D721Med (cell line): ENCODE measurements at regions not wholly inside any gene's neighbourhood (a gene's known extent, or its start where the extent isn't known, plus 50 kb on each side); places are given as distances from the start of the nearest gene placed in this dataset.
"Not testable (repeated sequence)": the region's sequence is repeated elsewhere in the genome, so short reads cannot be mapped to it uniquely, and the experiment has no call there.

ENCODE experiments used
- DNase-seq: peaks from one replicate; pipeline ENCODE4 v3.0.0; 2011; ENCODE audit warnings: low spot score; ENCODE audit not compliant: insufficient read length
- FAIRE-seq: peaks from 2 replicates; lab custom pipeline; 2011; peaks lifted over from hg19 to GRCh38; lab: Jason Lieb, UNC
- TF ChIP-seq, protein P1 (sequence below): IDR thresholded peaks from 2 replicates; pipeline ENCODE4 v1.5.1; 2012; ENCODE audit warnings: mild to moderate bottlenecking, control low read depth; ENCODE audit not compliant: insufficient read depth; ENCODE audit errors: missing control alignments

DNA sequence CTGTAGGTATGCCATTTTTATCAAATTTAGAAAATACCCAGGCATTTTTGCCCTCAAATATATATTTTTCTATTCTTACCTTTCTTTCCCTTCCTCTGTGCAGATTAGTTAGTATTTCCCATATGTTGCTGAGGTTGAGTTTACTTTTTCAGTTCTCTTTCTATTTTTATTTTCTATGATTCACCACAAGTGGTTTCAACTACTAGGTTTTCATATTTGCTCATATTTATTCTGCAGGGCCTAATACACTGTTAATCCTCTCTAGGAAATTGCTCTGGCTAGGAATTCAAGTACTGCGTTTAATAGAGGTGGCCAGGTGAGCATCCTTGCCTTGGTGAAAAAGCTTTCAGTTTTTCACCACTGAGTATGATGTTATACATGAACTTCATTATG is 1535.3 kb upstream of the PCDH10 start:
- DNase-seq (no peak), FAIRE-seq (no peak)

GRCh38 chr4:131632877-131633276 is 1516.2 kb upstream of the PCDH10 start:
- no peak for DNase-seq
- no peak for FAIRE-seq

More for the DNA sequence above, 1535.3 kb upstream of the PCDH10 start:
- TF ChIP-seq, protein P1, sequence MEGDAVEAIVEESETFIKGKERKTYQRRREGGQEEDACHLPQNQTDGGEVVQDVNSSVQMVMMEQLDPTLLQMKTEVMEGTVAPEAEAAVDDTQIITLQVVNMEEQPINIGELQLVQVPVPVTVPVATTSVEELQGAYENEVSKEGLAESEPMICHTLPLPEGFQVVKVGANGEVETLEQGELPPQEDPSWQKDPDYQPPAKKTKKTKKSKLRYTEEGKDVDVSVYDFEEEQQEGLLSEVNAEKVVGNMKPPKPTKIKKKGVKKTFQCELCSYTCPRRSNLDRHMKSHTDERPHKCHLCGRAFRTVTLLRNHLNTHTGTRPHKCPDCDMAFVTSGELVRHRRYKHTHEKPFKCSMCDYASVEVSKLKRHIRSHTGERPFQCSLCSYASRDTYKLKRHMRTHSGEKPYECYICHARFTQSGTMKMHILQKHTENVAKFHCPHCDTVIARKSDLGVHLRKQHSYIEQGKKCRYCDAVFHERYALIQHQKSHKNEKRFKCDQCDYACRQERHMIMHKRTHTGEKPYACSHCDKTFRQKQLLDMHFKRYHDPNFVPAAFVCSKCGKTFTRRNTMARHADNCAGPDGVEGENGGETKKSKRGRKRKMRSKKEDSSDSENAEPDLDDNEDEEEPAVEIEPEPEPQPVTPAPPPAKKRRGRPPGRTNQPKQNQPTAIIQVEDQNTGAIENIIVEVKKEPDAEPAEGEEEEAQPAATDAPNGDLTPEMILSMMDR, result no peak

DNA sequence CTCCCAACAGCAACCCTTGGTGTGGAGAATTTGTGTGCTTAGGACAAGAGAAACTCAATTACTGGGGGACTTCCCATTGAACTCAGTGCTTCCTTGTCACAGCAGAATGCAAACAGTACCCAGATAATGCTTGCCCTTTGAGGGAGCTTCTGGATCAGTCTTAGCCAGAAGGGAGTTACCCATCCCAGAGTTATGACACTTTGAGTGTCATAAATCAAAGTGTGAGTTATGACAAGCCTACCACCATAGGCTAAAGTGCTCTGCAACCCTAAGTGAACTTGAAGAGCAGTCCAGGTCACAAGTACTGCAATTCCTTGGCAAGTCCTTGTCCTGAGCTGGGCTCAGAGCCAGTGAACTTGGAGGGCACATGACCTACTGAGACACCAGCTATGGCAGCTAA is 1513.9 kb upstream of the PCDH10 start:
- FAIRE-seq, result no peak
- TF ChIP-seq, protein P1, result no peak
- DNase-seq, result no peak

More at GRCh38 chr4:131632877-131633276, 1516.2 kb upstream of the PCDH10 start:
- TF ChIP-seq, protein P1, result no peak

GRCh38 chr4:131638781-131639180 is 1510.3 kb upstream of the PCDH10 start:
- DNase-seq (no peak), FAIRE-seq (no peak)
- TF ChIP-seq, protein P1, result no peak

DNA sequence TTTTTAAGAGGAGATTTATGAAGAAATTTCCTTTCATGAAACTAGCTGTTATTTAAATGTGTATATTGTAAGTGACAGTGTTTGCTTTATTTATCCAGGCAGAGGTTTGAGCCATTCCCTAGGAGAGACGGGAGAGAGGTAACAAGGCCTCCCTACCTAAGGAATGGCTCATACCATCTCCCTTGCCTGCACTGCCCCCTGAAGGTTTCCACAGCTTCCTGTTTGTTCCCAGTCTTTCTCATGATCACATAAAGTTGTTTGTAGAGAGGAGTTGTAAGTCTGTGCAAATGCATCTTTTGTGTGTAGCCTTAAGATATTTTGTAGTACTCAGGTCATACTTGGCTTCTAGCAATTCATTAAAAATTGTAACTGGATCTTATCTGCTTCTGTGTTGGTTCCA is 1504.5 kb upstream of the PCDH10 start:
- no peak for DNase-seq
- TF ChIP-seq, protein P1, result peak; percentile 35

DNA sequence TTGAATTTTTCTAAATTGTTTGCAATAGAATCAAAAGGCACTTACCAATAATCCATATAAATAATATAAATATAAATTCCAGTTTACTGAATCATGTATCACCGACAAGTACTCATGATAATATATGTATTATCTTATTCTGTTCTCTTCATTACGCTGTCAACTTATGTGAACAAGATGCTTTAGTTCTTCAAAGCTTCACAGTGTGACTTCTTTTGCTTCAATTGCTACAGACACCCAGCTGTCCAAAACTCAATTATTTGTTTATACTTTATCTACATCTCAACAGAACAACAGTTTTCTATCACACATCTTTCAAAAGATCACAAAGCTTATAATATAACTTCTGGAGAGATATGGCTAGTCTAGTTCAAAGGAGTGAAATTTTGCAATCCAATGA is 1499.9 kb upstream of the PCDH10 start:
- FAIRE-seq (no peak), DNase-seq (no peak)
- TF ChIP-seq, protein P1, result no peak

More for the DNA sequence above, 1504.5 kb upstream of the PCDH10 start:
- FAIRE-seq, result no peak

DNA sequence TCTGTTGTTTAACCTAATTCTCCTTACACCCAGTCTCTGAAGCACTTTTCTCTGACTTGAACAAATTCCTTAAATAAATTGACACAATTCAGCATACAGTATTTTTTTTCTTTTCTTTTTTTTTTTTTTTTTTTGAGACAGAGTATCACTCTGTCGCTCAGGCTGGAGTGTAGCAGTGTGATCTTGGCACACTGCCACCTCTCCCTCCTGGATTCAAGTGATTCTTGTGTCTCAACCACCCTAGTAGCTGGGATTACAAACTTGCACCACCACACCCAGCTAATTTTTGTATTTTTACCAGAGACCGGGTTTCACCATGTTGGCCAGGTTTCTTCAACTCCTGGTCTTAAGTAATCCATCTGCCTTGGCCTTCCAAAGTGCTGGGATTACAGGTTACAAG is 1498.1 kb upstream of the PCDH10 start:
- TF ChIP-seq, protein P1, result no peak
- FAIRE-seq (no peak), DNase-seq (no peak)

DNA sequence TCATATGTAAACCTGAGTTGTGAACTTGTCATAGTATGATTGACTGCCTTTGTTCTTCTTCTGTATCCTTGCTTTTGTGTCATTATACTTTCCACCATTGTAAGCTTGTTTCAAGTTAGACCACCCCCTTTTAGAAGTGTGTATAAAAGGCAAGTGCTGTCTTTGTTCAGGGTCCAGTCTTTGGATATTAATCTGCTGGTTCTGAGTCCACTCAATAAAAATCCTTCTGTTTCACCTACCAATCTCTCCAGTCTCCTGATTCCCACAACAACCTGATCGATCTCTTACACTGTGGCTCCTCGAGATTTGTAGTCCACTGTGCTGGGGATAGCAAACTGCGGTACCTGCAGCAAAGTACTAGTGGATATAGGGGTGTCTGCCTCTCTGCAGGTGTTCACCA is 1465.8 kb upstream of the PCDH10 start:
- FAIRE-seq, DNase-seq: not testable (repeated sequence)
